Neural cell (in vitro differentiated cells): ENCODE measurements at regions not wholly inside any gene's neighbourhood (a gene's known extent, or its start where the extent isn't known, plus 50 kb on each side); places are given as distances from the start of the nearest gene placed in this dataset.

Experiments
- H2AFZ ChIP-seq: fragments of 200-600, 300-800 bp; sonication (generic), shearing (Covaris generic); 2 replicates; pipeline ENCODE4 v1.6.0; 2014; ENCODE audit warnings: low read depth, mild to moderate bottlenecking, antibody characterized with exemption, low read length, moderate library complexity
- H3F3A ChIP-seq: fragments of 200-600 bp; shearing (Covaris generic); 2 replicates; pipeline ENCODE4 v1.6.1; 2016; ENCODE audit warnings: mild to moderate bottlenecking, moderate library complexity, mixed read lengths, antibody characterized with exemption, low read length; ENCODE audit not compliant: insufficient read depth, poor library complexity, severe bottlenecking
- H3K27ac ChIP-seq: fragments of 200-600, 300-800 bp; sonication (generic), shearing (Covaris generic); 2 replicates; pipeline ENCODE4 v1.5.1; 2014; ENCODE audit warnings: mild to moderate bottlenecking, low read length, moderate library complexity
- H3K27me3 ChIP-seq: fragments of 300-800, 200-600 bp; sonication (generic), shearing (Covaris generic); 2 replicates; pipeline ENCODE4 v1.6.0; 2014; ENCODE audit warnings: mild to moderate bottlenecking, low read depth, low read length, moderate library complexity; ENCODE audit not compliant: insufficient read depth
- H3K36me3 ChIP-seq: fragments of 300-800, 200-600 bp; sonication (generic), shearing (Covaris generic); 2 replicates; pipeline ENCODE4 v1.5.1; 2014; ENCODE audit warnings: mild to moderate bottlenecking, antibody characterized with exemption, low read length, moderate library complexity; ENCODE audit not compliant: insufficient read depth
- H3K4me2 ChIP-seq: fragments of 300-800, 200-600 bp; sonication (generic), shearing (Covaris generic); 2 replicates; pipeline ENCODE4 v1.6.0; 2014; ENCODE audit warnings: mild to moderate bottlenecking, low read length
- H3K4me3 ChIP-seq: fragments of 300-800, 200-600 bp; sonication (generic), shearing (Covaris generic); 2 replicates; pipeline ENCODE4 v1.5.1; 2014; ENCODE audit warnings: mild to moderate bottlenecking, low read length, moderate library complexity
- H3K79me2 ChIP-seq: fragments of 200-600 bp; shearing (Covaris generic); replicated peaks from 2 replicates; pipeline ENCODE4 v1.6.0; 2014; ENCODE audit warnings: mild to moderate bottlenecking, low read length, moderate library complexity; ENCODE audit not compliant: insufficient read depth
- H3K9ac ChIP-seq: fragments of 300-800, 200-600 bp; sonication (generic), shearing (Covaris generic); 2 replicates; pipeline ENCODE4 v1.6.1; 2016; ENCODE audit warnings: mild to moderate bottlenecking, low read length, mixed read lengths
- H3K9me2 ChIP-seq: fragments of 200-600 bp; shearing (Covaris generic); 2 replicates; pipeline ENCODE4 v1.6.1; 2016; ENCODE audit warnings: mild to moderate bottlenecking, low read length, mixed read lengths; ENCODE audit not compliant: insufficient read depth
- H3K9me3 ChIP-seq: fragments of 200-600, 300-800 bp; sonication (generic), shearing (Covaris generic); 2 replicates; pipeline ENCODE4 v1.6.1; 2016; ENCODE audit warnings: mild to moderate bottlenecking, mixed run types, low read length, moderate library complexity, mixed read lengths
- H4K20me1 ChIP-seq: fragments of 200-600 bp; shearing (Covaris generic); 2 replicates; pipeline ENCODE4 v1.6.1; 2016; ENCODE audit warnings: mild to moderate bottlenecking, mixed run types; ENCODE audit not compliant: insufficient read depth
- EP300 ChIP-seq: fragments of 450-650 bp; conservative IDR thresholded peaks from 2 replicates; pipeline ENCODE4 v1.6.1; 2014; ENCODE audit warnings: antibody characterized with exemption, mild to moderate bottlenecking, moderate library complexity; ENCODE audit not compliant: poor library complexity, severe bottlenecking
- EZH2 ChIP-seq: fragments of 200-600, 300-800 bp; shearing (Covaris generic), sonication (generic); IDR thresholded peaks from 2 replicates; pipeline ENCODE4 v1.6.1; 2014; ENCODE audit warnings: antibody characterized with exemption, low read length, borderline replicate concordance, mild to moderate bottlenecking; ENCODE audit not compliant: insufficient read depth, poor library complexity, severe bottlenecking
- MXI1 ChIP-seq: fragments of 450-650 bp; conservative IDR thresholded peaks from 2 replicates; pipeline ENCODE4 v1.6.1; 2014; ENCODE audit warnings: antibody characterized with exemption, mild to moderate bottlenecking; ENCODE audit not compliant: poor library complexity, severe bottlenecking
- POLR2AphosphoS5 ChIP-seq: IDR thresholded peaks from 2 replicates; pipeline ENCODE4 v1.6.1; 2012
- RAD21 ChIP-seq: fragments of 450-650 bp; conservative IDR thresholded peaks from 2 replicates; pipeline ENCODE4 v1.6.1; 2014; ENCODE audit warnings: antibody characterized with exemption, mild to moderate bottlenecking, moderate library complexity
- REST ChIP-seq: IDR thresholded peaks from 2 replicates; pipeline ENCODE4 v1.6.1; 2012; ENCODE audit warnings: borderline replicate concordance
- SMC3 ChIP-seq: fragments of 450-650 bp; conservative IDR thresholded peaks from 2 replicates; pipeline ENCODE4 v1.6.1; 2014; ENCODE audit warnings: antibody characterized with exemption, mild to moderate bottlenecking, moderate library complexity; ENCODE audit not compliant: poor library complexity
- TAF1 ChIP-seq: IDR thresholded peaks from 2 replicates; pipeline ENCODE4 v1.6.1; 2012; ENCODE audit warnings: low read depth
- TF ChIP-seq, protein P1 (sequence below): fragments of 450-650 bp; IDR thresholded peaks from 2 replicates; pipeline ENCODE4 v1.5.1; 2014; ENCODE audit warnings: antibody characterized with exemption, mild to moderate bottlenecking, moderate library complexity; ENCODE audit not compliant: poor library complexity, severe bottlenecking

DNA sequence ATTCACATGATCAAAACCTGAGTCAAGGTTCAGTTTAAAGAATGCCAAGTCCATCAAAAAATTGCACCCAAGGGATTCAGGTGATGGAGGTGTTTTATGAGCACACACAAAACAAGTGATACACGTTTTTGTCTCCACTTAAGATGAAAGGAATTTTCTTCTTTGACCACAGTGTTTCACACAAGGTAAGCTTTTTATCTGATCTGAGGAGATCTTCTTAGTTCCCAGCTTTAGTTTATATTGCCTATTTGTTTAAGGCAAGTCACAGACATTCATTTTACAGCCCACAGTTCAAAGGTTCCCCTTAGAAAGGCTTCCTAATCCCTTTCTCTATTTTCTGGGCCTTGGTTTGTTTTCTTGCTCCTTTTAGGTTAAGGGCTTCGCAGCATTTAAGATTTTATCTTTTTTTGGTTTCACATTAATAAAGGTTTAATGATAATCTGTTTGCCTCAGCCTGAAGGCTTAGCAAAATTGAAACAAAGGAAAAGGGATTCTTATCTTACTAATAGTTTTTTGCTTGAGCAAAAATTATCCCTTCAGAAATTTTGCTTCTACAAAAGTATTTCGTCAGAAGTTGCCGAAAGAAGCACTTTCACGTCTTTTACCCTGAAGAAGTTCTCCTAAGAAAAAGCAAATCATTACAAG lies 420.5 kb upstream of the NAALADL2 start:
- Histone ChIP-seq H3K9ac (no peak overlapping the region), H3K4me2 (no peak overlapping the region), H3K79me2 (no peaks in the 10 kb centered on the region), H3F3A (no peaks in the 10 kb centered on the region), H4K20me1 (no peaks in the 10 kb centered on the region), H2AFZ (no peak overlapping the region), H3K27me3 (no peaks in the 10 kb centered on the region), H3K36me3 (no peaks in the 10 kb centered on the region), H3K9me3 (no peaks in the 10 kb centered on the region), H3K27ac (no peak overlapping the region), H3K4me3 (no peak overlapping the region), H3K9me2 (no peaks in the 10 kb centered on the region)
- TF ChIP-seq, protein P1, sequence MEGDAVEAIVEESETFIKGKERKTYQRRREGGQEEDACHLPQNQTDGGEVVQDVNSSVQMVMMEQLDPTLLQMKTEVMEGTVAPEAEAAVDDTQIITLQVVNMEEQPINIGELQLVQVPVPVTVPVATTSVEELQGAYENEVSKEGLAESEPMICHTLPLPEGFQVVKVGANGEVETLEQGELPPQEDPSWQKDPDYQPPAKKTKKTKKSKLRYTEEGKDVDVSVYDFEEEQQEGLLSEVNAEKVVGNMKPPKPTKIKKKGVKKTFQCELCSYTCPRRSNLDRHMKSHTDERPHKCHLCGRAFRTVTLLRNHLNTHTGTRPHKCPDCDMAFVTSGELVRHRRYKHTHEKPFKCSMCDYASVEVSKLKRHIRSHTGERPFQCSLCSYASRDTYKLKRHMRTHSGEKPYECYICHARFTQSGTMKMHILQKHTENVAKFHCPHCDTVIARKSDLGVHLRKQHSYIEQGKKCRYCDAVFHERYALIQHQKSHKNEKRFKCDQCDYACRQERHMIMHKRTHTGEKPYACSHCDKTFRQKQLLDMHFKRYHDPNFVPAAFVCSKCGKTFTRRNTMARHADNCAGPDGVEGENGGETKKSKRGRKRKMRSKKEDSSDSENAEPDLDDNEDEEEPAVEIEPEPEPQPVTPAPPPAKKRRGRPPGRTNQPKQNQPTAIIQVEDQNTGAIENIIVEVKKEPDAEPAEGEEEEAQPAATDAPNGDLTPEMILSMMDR: no peak
- no peak for TF ChIP-seq POLR2AphosphoS5
- TF ChIP-seq TAF1: no peak
- TF ChIP-seq RAD21: no peak
- no peak for TF ChIP-seq REST
- no peak for TF ChIP-seq EZH2
- TF ChIP-seq EP300: no peak
- no peak for TF ChIP-seq MXI1
- no peak for TF ChIP-seq SMC3

DNA sequence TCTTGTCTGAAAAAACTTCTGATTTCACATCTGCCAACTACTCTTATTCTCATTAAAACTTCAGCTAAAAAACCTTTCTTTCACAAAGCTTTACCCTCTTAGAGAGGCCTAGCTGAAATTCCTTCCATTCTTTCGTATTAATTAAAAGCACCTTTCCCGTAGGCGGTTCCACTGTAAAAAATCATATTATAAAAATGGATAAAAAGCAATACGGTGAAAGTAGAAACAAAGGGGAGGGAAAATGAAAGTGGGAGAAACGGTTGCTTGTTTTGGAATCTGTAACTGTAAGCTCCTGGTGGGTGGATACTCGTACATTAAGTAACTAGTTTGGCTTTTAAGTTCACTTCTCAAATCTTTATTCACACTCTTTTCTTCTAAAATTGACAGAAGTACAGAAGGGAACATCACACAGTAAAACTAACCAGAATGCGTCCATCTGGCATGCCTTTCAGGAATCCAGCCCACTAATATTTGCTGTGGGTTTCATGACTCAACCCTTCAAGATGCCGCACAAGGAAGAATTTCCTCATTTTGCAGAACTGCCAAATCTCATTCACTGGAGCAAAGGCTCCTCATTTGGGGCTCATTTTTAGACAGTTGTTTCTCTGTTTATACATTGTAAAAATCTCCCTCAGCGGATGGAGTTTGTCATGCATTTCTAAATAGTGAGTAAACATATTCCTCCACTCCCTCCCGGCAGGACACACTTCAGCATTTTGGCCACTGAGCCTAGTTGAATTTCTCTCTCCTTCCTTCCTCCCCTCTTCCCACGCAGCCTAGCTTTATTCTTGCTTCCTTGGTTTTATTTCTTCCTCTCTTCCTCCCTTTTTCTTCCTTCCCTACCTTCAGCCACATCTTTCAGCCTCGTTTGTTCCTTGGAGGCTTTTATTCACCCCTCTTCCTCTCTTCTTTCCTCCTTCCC lies 419.5 kb upstream of the NAALADL2 start:
- no peak overlapping the region for H3K4me2 ChIP-seq
- no peaks in the 10 kb centered on the region for H3F3A ChIP-seq
- TF ChIP-seq MXI1: no peak
- TF ChIP-seq, protein P1: no peak
- TF ChIP-seq EZH2: no peak
- TF ChIP-seq TAF1: no peak
- no peak for TF ChIP-seq RAD21
- no peak for TF ChIP-seq POLR2AphosphoS5
- no peak for TF ChIP-seq EP300
- no peak for TF ChIP-seq REST
- no peak overlapping the region for H3K9ac ChIP-seq
- H3K9me3 ChIP-seq: no peaks in the 10 kb centered on the region
- H3K9me2 ChIP-seq: no peaks in the 10 kb centered on the region
- no peaks in the 10 kb centered on the region for H3K36me3 ChIP-seq
- no peaks in the 10 kb centered on the region for H4K20me1 ChIP-seq
- H3K4me3 ChIP-seq: peak overlapping the region; percentile 79
- no peak overlapping the region for H2AFZ ChIP-seq
- no peaks in the 10 kb centered on the region for H3K79me2 ChIP-seq
- H3K27me3 ChIP-seq: no peaks in the 10 kb centered on the region
- H3K27ac ChIP-seq: no peak overlapping the region
